OCI-LY1 (cell line): ENCODE measurements at regions not wholly inside any gene's neighbourhood (a gene's known extent, or its start where the extent isn't known, plus 50 kb on each side); places are given as distances from the start of the nearest gene placed in this dataset.

Experiments used
- CTCF ChIP-seq: fragments of 200-600 bp; sonication (generic), shearing (Covaris generic); IDR thresholded peaks from 2 replicates; pipeline ENCODE4 v1.5.1; 2017; ENCODE audit warnings: mild to moderate bottlenecking, antibody characterized with exemption, low read length, moderate library complexity, mixed read lengths
- EZH2 ChIP-seq: fragments of 200-600 bp; sonication (generic), shearing (Covaris generic); IDR thresholded peaks from 2 replicates; pipeline ENCODE4 v1.8.0; 2017; ENCODE audit warnings: borderline replicate concordance, mixed run types, mild to moderate bottlenecking, antibody characterized with exemption, low read length, moderate library complexity, mixed read lengths

- TF ChIP-seq CTCF (no peak), EZH2 (no peak)
These were observed 53.7 kb upstream of the DOCK1 start for GRCh38 chr10:126851414-126852108.
